ENCODE measurements at regions not wholly inside any gene's neighbourhood (a gene's known extent, or its start where the extent isn't known, plus 50 kb on each side); places are given as distances from the start of the nearest gene placed in this dataset.

GRCh38 chr2:81523344-81523743 lies 1218.8 kb upstream of the LRRTM1 start (continued):
- no peak for TF ChIP-seq BCLAF1 (IDR thresholded peaks at IDR 0.05)
- no peak for TF ChIP-seq MTA2 (IDR thresholded peaks at IDR 0.05; ENCODE audit: low read depth)
- TF ChIP-seq RELA (IDR thresholded peaks at IDR 0.05; ENCODE audit: borderline replicate concordance, partially characterized antibody), result no peak
- TF ChIP-seq ZBTB4 (CRISPR knock-in tag; IDR thresholded peaks at IDR 0.05), result no peak
- TF ChIP-seq PKNOX1 (IDR thresholded peaks at IDR 0.05), result no peak
